ENCODE measurements at regions not wholly inside any gene's neighbourhood (a gene's known extent, or its start where the extent isn't known, plus 50 kb on each side); places are given as distances from the start of the nearest gene placed in this dataset.

DNA sequence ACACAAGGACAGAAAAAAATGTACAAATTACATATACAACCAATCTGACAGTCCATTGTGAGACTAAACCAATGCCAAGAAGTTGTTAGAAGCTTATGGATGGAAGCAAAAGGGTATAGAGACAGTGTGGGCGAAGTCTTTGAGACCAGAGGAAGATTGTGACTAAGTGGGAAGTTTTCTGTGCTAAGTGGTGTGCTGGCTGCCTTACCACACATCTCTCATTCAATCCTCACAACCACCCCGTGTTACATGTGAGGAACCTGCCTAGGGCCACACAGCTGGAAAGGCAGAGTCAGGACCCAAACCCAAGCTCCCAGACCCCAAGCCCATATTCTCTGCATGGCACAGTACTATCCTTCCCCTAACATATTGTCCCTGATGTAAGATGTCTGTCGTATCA is 53.5 kb upstream of the DUSP10 start:
- DNase-seq, result no peak

DNA sequence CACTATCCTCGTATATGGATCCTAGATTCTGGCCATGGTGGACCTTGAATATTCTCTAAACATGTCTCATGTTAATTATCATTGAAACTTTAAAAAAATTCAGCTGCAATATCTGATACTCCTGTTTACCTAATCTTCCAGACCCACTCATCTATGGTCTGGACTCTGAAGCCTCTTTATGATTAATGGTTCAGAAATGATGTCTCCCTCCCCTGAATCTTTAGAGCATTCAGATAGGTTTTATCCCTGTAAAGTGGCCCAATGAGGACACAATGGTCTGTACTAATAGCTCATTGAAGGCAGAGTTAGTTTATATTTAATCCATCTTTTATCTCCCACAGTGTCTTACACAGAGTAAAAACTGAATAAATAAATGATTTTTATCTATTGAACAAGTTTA is 53.0 kb upstream of the DUSP10 start:
- DNase-seq, result no peak

DNA sequence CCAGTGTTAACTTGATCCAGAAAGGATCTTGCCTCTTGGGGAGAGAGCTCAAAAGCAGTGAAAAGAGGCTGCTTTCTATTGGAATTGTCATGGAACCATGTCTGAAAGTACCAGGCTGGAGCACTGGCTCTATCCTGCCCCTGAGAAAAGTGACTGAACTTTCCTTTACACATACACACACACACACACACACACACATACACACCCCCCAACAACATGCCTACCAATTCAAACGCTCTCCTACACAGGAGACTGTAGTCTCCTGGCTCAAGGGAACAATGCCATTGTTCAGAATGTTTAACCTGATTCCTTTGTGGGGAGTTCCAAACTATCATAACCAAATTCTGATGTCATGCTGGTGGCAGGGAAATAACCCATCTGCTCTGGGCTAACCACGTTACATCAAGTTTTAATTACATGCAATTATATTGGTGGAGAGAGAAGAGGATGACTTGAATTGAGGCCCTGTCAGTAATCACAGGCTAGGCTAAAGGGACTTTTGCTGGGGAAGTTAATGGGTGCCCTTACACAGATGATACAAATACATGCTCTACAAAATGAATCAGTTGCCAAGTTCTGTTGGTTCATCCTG is 52.3 kb upstream of the DUSP10 start:
- peak; percentile 60 for DNase-seq

DNA sequence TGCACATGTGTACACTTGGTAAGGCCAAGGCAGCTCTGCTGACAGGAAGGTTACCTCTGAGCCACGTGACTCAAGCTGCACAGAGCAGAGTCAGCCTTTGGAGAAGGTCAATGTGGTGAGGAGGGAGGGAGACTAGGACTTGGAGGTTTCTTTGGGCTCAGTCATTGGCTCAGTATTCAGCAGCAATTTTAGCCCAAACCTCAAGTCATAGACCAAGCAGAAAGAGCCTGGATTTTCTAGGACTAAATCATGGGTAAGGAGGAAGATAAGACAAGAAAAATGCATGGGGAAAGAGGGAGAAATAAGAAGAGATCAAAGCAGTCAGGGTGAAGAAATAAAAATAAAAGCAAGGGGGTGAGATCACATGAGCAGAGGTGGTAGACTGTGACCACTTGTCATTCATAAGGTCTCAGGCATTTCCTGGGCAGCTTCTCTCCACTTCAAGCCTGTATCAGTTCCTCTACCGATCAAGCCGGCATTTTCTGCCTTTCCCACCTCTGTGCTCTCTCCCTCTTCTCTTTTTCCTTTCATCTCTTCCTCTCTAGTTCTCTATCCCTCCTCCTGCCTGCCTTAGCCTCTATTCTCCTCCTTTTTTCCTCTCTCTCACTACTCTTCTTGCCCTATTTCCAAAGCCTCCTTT is 51.7 kb upstream of the DUSP10 start:
- no peak for DNase-seq

DNA sequence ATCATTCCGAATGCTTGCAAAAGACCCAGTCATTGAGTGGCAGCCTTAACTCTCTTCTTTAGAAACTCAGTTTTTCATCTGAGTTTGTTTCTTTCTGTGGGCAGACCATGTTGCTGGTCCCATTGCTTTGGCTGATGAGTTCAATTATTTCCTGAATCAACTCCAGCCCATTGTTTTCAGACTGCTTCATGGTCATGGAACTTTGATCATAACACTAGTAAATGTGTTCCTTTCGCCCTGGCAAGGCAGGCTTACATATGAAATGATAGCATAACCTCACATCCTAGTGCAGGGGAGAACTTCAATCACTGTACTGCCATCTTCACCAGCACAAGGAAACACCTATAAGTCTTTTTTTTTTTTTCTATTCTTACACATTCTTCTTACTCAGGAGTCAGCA is 50.0 kb upstream of the DUSP10 start:
- no peak for DNase-seq
